PFSK-1 (cell line): ENCODE measurements at regions not wholly inside any gene's neighbourhood (a gene's known extent, or its start where the extent isn't known, plus 50 kb on each side); places are given as distances from the start of the nearest gene placed in this dataset.

Experiments used
- FOXP2 ChIP-seq: optimal IDR thresholded peaks from 2 replicates; pipeline ENCODE3; 2011; ENCODE audit warnings: borderline replicate concordance, control low read depth, inconsistent platforms; ENCODE audit not compliant: insufficient read depth; ENCODE audit errors: extremely low read length, extremely low read depth
- POLR2AphosphoS5 ChIP-seq: IDR thresholded peaks from 2 replicates; pipeline ENCODE4 v1.6.1; 2012; ENCODE audit warnings: low read depth, mild to moderate bottlenecking, control low read depth, low read length, moderate library complexity
- SIN3A ChIP-seq: IDR thresholded peaks from 2 replicates; pipeline ENCODE4 v1.6.1; 2012; ENCODE audit warnings: mild to moderate bottlenecking, low read length, moderate library complexity, borderline replicate concordance; ENCODE audit not compliant: insufficient read depth
- TAF1 ChIP-seq: IDR thresholded peaks from 2 replicates; pipeline ENCODE4 v1.6.1; 2012; ENCODE audit warnings: low read length, control low read depth, borderline replicate concordance; ENCODE audit not compliant: insufficient read depth
- TF ChIP-seq, protein P1 (sequence below), 2 experiments: IDR thresholded peaks; 2 replicates each; pipeline versions ENCODE4 v1.6.1 to v1.8.0; 2011 to 2012; ENCODE audit warnings: low read depth in 2 of 2, low read length in 2 of 2, control low read depth in 1 of 2, inconsistent platforms in 1 of 2, mild to moderate bottlenecking in 1 of 2, moderate library complexity in 1 of 2; ENCODE audit not compliant: insufficient read depth in 1 of 2

DNA sequence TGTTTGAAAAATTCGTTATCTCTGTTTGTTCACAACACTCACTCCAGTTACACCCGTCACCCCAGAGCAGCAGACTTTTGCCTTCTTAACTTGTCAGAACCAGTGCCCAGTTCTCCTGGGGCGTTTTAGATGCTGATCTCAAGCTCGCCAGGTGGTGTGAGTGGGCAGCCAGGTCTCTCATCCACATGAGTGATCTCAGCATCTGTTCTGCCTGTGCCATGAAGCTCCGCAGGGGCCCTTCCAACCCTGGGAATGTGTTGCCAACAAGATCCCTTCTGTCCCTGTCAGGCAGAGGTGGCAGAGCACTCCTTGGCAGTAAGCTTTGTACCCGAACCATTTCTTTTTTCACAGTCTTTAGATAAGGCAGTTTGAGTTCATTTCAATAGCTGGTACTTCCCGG lies 896.5 kb downstream of the UQCRFS1 start:
- TF ChIP-seq TAF1 (no peak), POLR2AphosphoS5 (no peak), FOXP2 (no peak), SIN3A (no peak)
- TF ChIP-seq, protein P1, sequence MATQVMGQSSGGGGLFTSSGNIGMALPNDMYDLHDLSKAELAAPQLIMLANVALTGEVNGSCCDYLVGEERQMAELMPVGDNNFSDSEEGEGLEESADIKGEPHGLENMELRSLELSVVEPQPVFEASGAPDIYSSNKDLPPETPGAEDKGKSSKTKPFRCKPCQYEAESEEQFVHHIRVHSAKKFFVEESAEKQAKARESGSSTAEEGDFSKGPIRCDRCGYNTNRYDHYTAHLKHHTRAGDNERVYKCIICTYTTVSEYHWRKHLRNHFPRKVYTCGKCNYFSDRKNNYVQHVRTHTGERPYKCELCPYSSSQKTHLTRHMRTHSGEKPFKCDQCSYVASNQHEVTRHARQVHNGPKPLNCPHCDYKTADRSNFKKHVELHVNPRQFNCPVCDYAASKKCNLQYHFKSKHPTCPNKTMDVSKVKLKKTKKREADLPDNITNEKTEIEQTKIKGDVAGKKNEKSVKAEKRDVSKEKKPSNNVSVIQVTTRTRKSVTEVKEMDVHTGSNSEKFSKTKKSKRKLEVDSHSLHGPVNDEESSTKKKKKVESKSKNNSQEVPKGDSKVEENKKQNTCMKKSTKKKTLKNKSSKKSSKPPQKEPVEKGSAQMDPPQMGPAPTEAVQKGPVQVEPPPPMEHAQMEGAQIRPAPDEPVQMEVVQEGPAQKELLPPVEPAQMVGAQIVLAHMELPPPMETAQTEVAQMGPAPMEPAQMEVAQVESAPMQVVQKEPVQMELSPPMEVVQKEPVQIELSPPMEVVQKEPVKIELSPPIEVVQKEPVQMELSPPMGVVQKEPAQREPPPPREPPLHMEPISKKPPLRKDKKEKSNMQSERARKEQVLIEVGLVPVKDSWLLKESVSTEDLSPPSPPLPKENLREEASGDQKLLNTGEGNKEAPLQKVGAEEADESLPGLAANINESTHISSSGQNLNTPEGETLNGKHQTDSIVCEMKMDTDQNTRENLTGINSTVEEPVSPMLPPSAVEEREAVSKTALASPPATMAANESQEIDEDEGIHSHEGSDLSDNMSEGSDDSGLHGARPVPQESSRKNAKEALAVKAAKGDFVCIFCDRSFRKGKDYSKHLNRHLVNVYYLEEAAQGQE (IDR thresholded peaks at IDR 0.05; ENCODE audit: insufficient read depth in 1 of 2, low read depth in 2 of 2, low read length in 2 of 2) = no peak

DNA sequence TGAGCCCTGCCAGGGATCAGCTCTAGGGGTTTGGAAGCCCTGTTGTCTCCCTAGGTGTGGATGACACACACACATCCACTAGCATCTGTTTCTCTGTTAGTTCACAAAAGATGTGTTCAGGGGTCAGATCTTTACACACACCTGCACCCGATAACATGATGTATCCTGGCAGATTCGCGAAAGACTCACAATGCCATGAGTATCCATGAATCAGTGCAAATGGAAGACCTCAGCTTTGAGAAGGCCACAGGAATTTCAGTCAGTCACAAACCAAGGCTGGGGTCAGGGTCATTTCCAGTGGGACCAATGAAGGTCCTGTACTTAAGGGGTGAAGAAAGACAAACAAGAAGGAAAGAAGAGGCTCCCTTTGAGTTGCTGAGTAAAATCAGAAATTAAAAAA lies 898.2 kb downstream of the UQCRFS1 start:
- no peak for TF ChIP-seq TAF1
- no peak for TF ChIP-seq POLR2AphosphoS5
- TF ChIP-seq FOXP2 = no peak
- TF ChIP-seq SIN3A = no peak
- TF ChIP-seq, protein P1 (IDR thresholded peaks at IDR 0.05; ENCODE audit: insufficient read depth in 1 of 2, low read depth in 2 of 2, low read length in 2 of 2) = no peak

DNA sequence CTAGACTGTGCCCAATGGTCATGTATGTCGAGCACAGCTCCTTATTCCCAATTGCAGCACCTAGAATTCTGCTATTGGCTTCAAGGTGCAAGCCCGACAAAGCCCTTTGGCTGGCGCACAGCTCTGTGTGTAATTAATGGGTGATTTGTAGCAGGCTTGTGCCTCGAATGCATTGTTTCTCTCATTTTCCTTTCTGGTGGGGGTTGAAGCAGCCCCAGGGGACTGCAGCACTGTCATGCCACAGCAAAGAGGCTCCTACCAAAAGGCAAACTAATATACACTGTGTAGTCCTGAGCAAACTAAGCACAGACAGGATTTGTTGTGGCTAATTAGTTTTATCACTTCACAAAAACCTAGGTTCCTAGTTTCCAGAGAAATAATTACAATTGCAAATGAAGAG lies 898.7 kb downstream of the UQCRFS1 start:
- TF ChIP-seq FOXP2 (no peak), SIN3A (no peak), TAF1 (no peak), POLR2AphosphoS5 (no peak)
- TF ChIP-seq, protein P1 (IDR thresholded peaks at IDR 0.05; ENCODE audit: insufficient read depth in 1 of 2, low read depth in 2 of 2, low read length in 2 of 2) = no peak

DNA sequence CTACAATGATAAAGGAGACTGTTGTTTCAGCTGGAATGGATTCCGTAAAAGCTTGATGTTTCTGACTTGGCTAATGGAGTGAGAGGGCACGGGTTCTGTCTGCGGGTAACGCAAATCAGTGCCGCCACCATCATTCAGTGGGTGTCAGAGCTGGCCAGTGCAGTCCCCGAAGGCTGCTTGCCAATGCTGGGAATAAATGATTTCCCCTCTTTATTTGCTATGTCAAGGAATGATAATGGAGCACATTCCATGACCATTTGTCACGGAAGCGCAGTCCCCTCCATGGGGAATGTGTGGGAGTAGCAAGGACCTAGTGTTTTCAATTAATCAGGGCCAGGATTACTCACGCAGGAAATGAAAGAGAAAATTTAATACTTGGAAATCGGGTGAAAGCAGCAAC lies 899.3 kb downstream of the UQCRFS1 start:
- no peak for TF ChIP-seq FOXP2
- TF ChIP-seq TAF1 = no peak
- TF ChIP-seq, protein P1 (IDR thresholded peaks at IDR 0.05; ENCODE audit: insufficient read depth in 1 of 2, low read depth in 2 of 2, low read length in 2 of 2) = no peak
- TF ChIP-seq SIN3A = no peak

DNA sequence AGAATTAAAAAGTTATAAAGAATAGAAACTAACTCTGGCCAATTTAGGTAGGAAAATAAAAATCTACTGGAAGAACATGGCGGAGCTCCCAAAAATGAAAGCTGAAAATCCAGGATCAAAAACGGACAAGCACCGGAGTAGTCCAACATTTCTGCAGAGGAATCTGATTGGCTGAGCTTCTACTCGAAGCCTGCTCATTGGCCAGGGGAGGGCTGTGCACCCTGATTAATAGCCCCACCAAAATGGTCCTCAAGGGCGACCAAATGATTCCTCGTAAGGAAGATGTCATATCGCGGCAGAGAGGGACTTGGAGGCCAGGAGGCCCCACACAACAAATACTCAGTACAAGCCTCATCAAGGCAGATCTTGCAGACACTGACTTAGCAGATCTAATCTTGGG lies 900.7 kb downstream of the UQCRFS1 start:
- TF ChIP-seq, protein P1 (IDR thresholded peaks at IDR 0.05; ENCODE audit: insufficient read depth in 1 of 2, low read depth in 2 of 2, low read length in 2 of 2) = no peak
- TF ChIP-seq SIN3A = no peak
- TF ChIP-seq POLR2AphosphoS5 = no peak
- no peak for TF ChIP-seq FOXP2
- no peak for TF ChIP-seq TAF1
